GM21576 (cell line): ENCODE measurements at regions not wholly inside any gene's neighbourhood (a gene's known extent, or its start where the extent isn't known, plus 50 kb on each side); places are given as distances from the start of the nearest gene placed in this dataset.

Experiments used
- ATAC-seq: cut with Tn5 transposase; IDR thresholded peaks from one replicate; pipeline ENCODE4 v1.9.1; 2021; ENCODE audit warnings: mild to moderate bottlenecking, moderate library complexity; ENCODE audit not compliant: unreplicated experiment

DNA sequence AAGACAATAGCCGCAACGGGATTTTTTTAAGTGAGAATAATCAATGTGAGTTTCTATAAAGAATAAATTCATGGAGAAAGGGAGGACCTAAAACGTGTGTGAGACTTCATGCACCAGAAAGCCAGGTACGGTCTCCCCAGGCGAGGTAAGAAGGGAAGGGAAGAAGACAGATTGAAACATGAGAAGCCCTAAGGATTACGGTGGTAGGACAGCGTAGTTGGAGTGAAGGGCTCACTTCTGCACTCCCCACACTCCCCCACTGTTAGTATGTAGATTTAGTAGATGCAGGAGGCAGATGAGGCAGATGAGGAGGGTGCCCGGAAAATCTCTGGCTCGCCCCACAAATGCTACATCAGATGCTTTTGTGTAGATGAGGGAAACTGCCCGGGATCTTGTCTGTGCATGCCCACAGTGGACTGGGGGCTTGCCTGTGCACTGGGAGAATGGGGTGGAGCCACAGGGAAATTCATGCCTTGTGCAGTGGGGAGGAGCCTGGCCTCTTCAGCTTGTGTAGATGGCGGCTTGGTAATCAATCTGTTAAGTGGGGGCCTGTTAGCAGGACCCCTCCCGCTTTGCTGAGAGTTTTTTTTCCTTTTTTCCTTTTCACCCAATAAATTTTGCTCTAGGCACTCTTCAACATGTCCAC lies 1544.5 kb upstream of the TENM3 start:
- ATAC-seq: no peak

DNA sequence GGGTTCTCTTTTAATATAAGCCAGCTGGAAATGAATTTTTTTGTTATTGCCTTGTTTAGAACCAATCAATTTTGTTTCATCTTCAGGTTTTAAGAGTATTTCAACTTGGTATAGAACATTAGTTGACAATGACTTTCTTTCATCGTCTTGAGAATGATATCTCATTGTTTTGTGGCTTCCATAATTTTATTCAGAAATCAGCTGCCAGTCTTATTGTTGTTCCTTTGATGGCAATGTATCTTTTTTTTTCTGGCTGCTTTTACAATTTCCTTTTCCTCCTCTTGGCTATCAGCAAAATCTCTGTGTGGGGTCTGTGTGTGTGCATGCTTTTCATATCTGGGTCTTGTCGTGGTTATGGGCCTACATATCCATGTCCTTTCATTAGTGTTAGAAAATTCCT lies 1536.4 kb upstream of the TENM3 start:
- no peak for ATAC-seq

DNA sequence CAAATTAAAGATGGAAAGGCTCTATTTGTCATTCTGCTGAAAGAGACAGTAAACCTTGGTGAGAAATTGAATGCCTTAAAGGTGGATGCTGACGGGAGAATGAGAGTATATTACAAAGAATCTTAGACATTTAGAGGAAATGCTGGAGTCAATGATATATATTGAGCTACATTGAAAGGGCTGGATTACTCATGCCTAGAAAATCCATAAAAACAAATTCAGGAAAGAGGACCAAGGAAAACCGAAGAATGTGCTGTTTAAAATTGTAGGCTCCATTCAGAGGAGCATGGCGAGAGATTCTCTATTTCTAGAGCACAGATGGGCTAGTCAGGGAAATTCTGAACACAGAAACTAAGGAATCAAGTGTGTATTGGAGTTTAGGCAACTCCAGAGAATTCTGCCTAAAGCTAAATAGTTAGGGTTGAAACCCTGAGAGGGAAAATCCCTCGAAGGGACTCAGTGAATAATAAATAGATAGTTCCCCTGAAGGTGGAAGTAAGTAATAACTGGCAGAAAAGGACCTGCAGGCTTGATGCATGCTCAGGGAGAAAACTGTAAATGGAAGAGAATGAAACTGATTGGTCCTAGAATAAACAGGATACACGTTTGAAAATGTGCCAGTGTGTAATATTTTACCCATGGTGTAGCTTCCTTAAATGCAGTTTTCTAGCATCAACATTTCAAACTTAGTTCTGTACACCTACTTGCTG lies 1532.4 kb upstream of the TENM3 start:
- no peak for ATAC-seq

DNA sequence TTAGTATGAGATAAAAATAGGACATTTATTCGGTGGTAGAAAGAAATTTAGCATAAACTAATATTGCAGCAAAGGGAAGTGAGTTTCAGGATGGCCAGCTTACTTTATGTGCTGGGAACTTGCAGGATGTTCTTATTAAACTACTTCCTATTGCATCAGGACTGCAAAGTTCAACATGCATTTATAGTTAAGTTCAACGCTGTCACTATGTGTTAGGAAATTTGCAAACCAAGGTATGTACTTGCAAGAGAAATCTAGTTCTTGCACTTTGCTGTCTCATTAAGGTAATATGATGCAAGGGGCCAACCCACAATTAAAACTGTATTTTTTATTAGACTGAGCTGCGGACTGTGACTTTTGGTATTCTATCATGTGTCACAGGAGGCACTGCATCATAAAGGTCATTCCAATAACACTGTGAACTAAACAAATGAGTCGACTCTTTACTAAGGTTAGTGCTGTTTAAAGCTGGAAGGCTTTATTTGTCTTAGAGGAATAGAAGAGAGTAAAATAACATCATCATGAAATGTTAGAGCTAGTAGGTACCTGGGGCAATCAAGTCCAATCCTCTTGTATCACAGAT lies 1525.7 kb upstream of the TENM3 start:
- ATAC-seq: no peak

DNA sequence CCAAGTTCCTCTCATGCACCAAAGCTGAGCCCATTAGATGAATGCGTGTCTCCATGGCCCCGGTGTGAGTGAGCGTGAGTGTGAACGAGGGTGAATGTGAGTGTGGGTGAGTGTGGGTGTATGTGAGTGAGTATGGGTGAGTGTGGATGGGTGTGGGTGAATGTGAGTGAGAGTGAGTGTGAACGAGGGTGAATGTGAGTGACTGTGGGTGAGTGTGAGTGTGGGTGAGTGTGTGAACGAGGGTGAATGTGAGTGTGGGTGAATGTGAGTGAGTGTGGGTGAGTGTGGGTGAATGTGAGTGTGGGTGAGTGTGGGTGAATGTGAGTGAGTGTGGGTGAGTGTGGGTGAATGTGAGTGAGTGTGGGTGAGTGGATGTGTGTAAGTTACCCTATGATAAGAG lies 1521.8 kb upstream of the TENM3 start:
- no peak for ATAC-seq

DNA sequence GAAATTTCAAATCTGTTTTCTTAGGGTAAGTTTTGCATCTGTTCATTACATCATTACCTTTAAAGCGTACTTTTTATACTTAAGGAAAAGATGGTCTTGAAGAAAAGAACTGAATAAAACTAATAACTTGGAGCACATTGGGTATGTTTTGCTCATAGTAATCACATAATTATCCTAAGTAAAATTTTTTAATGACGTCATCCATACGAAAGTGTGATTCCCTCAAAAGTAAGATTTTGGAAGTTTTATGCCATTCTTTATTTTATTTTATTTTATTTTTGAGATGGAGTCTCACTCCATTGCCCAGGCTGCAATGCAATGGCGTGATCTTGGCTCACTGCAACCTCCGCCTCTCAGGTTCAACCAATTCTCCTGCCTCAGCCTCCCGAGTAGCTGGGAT lies 1516.6 kb upstream of the TENM3 start:
- no peak for ATAC-seq

DNA sequence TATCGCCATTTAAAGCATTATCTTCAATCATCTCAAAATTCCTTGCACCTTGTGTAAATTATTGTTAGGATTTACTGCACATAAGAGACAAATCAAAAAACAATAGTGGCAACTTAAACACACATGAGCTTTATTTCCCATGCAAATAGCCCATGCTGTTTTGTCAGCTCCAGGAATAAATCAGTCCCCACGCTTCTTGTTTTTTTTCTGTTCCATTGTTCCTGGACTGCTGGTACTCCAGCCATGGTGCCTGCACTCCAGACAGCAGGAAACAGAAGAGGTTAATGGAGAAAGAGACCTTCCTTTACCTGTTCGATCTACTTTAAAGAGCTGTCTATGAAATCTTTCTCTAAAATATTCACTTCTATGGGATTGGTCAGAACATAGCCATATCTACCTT lies 1515.7 kb upstream of the TENM3 start:
- ATAC-seq: no peak

DNA sequence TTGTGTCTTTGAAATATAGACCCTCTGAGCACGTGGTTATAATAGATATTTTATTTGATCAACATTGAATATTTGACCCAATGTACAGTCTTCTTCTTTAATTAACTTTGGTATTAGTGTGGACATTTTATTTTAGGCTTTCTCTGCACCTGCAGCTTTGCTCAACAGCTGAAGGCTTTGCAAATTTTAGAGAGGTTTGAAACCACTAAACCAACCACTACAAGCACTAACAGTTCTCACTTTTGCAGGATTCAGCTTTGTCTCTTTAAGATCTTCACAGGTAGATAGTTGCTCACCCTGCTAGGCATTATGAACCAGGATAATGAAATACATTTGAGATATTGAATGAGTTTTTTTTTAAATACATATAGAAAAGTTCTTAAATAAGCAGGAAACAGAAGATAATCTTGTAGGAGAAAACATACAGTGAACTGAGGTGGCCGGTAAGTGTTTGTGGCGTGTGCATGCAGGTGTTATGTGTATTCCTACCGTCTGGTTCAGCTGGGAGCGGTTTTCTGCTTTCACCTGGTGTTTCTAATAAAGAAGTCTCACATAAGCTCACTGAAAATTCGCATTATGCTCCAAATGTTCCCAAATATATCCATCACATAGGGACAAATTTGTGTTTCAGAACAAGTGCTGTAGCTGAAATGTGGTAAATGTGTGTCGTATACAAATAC lies 1508.3 kb upstream of the TENM3 start:
- no peak for ATAC-seq

DNA sequence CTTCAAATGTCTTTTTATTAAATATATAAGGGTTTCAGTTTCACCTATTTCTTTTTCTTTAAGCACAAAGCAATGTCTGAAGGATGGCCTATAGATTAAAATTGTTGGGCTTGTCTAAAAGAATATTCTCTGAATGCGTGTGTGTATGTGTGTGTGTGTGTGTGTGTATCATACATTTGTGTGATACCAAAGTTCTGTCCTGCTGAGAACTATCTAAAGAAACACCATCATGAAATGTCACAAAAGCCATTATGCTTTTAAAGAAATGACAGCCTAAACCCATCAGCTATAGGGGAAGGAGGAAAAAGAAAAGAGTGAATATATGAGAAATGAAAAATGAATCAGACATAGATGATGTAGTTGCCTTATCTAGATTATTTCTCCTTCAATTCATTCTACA lies 1501.5 kb upstream of the TENM3 start:
- ATAC-seq: no peak

DNA sequence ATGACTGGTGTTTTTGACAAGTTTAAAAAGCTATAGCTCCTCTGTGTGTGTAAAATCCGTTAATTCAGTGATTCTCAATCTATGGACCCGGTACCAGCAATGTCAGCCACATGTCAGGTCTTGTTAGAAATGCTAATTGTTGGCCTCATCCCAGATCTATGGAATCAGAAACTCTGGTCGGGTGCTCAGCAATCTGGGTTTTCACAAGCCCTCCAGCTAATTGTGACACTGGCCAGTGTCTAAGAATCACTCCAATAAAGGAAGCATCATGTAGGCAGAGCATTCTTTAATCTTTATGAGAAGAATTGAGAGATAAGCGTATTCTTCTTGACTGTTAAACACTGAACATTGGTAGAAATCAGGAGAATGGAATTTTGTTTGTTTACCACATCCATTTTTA lies 1498.2 kb upstream of the TENM3 start:
- no peak for ATAC-seq

DNA sequence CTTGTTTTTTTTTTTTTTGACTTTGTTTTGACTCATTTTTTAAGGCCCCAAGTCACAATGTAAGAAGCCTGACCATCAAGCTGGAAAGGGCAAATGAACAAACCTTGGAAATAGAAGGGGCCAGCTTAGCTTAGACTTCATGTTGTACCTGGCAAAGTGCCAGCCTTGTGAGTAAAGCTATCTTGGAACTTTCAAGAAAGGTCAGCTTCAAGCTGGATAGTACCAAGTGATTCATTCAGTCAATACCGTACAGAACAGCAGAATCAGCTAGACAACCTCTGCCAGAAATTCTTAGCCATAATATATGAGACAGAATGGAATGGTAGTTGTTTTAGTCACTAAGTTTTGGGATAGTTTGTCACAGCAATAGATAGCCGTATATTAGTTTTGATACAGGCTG lies 1492.2 kb upstream of the TENM3 start:
- ATAC-seq: no peak

DNA sequence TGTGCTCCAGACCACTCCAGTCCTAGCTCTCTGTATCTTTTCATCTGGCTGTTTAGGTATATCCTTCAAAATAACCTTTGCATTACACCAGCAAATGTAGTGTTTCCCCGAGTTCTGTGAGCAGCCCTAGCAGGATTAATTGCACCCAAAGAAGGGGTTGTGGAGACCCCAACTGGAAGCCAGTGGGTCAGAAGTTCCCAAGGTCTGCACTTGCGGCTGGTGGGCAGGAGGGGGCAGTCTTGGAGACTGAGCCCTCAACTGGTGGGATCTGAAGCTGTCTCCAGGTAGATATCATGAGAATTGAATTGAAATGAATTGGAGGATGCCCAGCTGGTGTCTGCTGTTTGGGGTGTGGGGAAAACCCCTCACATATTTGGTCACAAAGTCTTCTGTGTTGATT lies 1485.3 kb upstream of the TENM3 start:
- no peak for ATAC-seq

DNA sequence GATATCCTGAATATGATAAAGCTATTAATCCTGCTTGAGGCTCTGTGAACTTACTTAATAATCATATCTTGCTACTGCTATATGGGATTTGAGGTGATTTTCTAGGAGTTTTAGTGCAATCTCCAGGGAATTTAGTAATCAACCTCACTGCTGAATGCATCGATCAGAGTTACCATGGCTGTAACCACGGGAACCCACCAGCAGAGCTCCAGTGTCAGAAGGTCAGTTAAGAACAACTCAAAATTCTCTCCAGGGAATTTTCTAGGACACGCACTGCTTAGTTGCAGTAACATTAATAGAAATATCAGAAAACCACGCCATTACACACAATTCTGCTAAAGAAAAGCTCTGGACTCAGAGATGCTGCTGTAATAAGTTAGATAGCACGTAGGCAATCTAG lies 1477.2 kb upstream of the TENM3 start:
- no peak for ATAC-seq

DNA sequence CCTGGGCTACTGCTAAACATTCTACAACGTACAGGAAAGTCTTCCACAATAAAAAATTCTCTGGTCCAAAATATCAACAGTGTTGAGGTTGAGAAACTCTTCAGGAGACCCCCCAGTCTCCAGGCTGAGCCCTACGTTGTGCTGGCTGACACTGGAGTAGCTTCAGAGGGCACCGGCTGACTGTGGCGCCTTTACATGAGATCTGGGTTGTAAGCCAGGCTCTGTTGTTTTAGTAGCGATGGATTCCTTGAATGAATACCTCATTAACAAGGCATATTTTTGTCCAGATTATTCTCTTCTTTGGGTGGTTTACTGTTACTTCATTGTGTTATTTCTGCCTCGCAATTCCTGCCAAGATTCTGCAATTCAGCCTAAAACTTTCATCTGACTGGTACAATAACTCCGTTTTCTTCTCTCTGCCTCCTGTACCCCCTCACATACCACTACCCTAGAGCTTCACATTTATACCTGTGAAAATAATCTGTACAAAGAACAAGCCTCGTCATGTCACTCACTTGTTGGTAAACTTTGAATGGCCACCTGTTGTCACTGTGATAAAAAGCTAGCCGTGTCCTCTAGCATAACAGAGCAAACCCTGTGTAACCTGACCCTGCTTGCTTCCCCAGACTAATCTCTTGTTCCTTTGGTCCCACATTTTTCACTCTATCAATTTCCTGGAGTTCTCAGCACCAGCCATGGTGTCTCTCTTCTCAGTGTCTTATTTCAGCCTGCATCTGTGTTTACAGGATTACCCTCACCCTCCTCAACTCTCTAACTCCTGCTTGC lies 1476.1 kb upstream of the TENM3 start:
- ATAC-seq: no peak

DNA sequence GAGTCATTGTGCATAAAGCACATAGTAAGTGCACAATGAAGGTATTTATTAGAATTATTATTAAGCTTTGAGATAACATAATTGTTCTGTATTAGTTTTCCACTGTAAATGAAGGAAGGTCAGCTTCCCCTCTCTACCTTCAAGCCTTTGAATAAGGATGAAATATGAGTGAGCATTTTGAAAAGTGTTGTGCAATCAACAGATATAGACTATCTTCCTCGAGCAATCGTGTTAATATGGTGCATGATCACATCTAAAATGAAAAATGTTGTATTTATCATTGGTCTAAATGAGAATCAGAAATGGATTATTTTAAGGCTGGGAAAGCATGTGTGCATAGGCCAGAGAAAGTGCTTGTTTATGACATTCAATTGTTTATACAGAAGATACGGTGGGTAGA lies 1474.6 kb upstream of the TENM3 start:
- ATAC-seq: no peak

DNA sequence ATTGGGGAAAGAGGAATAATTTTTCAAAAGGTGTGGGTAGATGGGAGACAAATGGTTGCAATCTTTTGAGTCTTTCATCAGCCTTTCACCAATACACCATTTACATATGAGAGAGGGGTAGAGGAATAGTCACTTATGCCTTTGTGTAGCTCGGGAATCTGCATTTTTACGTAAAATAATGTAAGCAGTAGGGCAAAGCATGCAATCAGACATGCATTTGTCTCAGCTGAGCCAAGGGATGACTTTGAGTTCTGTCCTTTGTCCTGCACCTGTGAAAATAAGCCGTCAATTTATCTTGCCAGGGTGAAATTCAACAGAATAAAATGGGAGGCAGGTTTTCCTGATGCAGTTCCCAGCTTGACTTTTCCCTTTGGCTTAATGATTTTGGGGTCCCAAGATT lies 1473.4 kb upstream of the TENM3 start:
- no peak for ATAC-seq

DNA sequence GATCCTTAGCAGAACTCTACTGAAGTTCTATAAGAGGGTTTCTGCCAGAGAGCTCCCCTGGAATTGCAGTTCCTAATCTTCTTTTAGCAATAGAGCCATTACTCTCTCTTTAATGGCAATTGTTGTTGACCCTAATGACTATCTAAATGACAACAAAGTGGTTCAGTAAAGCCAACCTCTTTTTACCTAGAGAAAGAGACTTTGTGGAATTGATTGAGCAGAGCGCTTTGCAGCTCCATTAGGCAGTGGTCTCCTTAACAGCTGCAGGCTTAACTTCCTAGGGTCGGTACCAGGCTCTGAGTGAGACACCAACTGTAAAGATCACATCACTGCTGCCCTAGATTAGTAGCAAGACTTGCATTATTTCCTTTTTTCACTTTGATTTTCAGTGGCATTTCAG lies 1472.9 kb upstream of the TENM3 start:
- ATAC-seq: no peak

DNA sequence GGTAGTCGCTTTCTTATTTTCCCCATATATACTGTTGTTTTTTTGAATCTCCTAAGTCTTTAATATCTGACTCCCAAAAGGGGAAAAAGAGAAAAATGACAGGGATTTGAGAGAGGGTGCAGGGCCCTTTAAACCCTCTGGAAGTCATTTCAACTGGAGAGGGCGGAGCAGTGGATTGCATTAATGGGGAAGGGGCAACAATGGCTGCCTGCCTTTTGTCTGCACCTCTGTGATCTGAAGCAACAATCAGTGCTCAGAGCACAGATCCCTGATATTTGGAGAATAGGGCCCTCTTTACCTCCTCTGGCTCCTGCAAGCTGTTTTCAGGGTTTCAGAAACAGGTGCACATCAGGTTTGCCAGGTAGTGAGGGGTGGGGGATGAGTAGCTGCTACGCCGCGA lies 1458.3 kb upstream of the TENM3 start:
- no peak for ATAC-seq

DNA sequence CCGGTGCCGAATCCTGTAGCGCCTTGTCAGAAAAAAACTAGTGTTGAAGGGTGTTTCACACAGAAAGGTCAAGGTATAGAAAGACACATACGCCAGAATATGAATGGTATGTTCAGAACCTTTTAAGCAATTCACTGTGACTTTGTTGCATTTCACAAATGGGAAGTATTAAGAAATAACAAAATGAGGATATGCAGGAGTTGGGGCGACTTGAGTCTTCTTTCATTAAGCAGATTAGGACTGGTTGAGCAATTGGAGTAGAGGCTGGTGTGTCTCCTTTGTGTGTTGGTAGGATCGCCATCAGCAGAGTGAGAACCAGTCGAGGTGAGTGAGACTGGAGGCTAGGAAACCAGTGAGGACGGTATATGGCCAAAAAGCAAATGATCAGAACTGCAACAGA lies 1454.5 kb upstream of the TENM3 start:
- ATAC-seq: no peak

DNA sequence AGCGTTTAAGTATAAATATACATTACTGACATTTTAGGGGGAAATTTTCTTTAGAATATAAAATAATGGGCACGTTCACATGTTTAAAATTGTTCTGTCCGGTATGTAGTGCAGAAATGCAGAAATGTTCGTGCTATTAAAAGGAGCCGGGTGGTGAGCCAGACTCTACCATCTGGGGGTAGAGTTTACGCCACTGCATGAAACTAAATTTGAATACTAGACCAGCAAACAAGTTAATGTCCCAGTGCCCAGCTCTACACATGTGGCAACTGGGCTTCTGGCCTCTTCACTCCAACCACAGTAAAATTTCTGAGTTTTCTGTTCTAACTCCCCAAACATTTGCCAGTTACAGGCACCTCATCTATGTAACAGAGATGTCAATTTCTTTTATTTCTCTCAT lies 1453.3 kb upstream of the TENM3 start:
- ATAC-seq: no peak

DNA sequence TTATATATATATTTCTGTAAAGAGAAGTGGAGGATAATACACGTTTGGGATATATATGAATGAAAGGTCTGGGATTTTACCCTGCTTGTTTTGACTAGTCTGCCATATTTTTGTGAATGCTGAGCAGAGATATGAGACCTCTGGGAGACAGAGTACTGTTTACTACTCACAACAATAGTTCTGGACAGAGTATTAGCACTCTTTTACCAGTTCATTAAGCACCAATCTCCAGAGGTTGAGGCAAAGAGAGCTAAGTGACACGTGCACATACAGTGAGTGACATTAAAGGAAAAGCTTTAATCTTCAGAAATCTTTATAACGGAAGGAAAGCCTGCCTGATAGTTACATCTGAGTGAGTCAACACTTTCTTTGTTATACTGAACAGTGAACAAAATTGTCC lies 1452.7 kb upstream of the TENM3 start:
- ATAC-seq: no peak
